ENCODE measurements at regions not wholly inside any gene's neighbourhood (a gene's known extent, or its start where the extent isn't known, plus 50 kb on each side); places are given as distances from the start of the nearest gene placed in this dataset.
A peak's percentile ranks its signal among the peaks of the same experiment; 100 is the strongest.

DNA sequence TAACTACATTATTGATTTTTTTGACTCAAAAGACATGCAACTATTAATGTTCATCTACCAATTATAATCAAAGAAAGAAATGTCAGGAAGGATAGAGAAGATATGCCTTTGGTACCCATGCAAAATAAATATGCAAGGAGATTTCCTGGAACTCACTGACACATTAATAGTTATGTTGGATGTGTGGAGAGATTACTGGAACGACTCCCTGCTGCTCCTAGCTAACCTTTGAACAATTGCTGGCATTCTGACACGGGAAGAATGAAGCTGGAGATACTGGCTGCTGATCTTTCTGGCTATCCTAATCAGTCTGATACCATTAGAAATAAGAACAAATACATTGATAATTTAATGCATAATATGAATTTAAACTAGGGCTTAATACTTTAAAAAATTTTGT, 507.9 kb upstream of the NRG3 start:
- Mint-ChIP-seq H3K27ac (no peak overlapping the region), H3K4me3 (no peak overlapping the region), H3K9me3 (peaks cover 8% of the 10 kb centered on the region), H3K4me1 (ENCODE audit: unreplicated experiment) (no peaks in the 10 kb centered on the region), H3K36me3 (no peaks in the 10 kb centered on the region), H3K27me3 (no peaks in the 10 kb centered on the region)
- TF ChIP-seq, protein P1, sequence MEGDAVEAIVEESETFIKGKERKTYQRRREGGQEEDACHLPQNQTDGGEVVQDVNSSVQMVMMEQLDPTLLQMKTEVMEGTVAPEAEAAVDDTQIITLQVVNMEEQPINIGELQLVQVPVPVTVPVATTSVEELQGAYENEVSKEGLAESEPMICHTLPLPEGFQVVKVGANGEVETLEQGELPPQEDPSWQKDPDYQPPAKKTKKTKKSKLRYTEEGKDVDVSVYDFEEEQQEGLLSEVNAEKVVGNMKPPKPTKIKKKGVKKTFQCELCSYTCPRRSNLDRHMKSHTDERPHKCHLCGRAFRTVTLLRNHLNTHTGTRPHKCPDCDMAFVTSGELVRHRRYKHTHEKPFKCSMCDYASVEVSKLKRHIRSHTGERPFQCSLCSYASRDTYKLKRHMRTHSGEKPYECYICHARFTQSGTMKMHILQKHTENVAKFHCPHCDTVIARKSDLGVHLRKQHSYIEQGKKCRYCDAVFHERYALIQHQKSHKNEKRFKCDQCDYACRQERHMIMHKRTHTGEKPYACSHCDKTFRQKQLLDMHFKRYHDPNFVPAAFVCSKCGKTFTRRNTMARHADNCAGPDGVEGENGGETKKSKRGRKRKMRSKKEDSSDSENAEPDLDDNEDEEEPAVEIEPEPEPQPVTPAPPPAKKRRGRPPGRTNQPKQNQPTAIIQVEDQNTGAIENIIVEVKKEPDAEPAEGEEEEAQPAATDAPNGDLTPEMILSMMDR (conservative IDR thresholded peaks at IDR 0.05): no peak
- DNase-seq (ENCODE audit: extremely low spot score, unreplicated experiment): no peak

DNA sequence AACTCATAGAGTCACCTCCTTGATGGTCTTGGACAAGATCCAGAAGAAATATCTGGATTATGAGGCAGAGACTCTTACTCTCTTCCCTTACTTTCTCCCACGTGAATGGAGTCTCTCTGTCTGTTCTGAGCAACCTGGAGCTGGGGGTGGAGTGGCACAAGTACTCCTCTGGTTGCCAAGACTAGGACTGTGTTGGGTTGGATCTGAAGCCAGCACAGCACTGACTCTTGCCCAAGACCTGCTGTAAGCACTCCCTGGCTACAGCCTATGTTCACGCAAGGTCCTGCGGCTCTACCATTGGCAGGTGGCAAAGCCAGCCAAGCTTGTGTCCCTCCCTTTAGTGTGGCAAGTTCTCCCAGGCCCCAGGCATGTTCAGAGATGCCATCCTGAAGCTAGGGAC, 488.2 kb upstream of the NRG3 start:
- DNase-seq (ENCODE audit: extremely low spot score, unreplicated experiment): no peak
- H3K4me1 Mint-ChIP-seq (ENCODE audit: unreplicated experiment): no peaks in the 10 kb centered on the region
- TF ChIP-seq, protein P1 (conservative IDR thresholded peaks at IDR 0.05): no peak
- peaks cover 3% of the 10 kb centered on the region for H3K27me3 Mint-ChIP-seq
- H3K4me3 Mint-ChIP-seq: no peak overlapping the region
- H3K27ac Mint-ChIP-seq: no peak overlapping the region
- no peaks in the 10 kb centered on the region for H3K36me3 Mint-ChIP-seq
- H3K9me3 Mint-ChIP-seq: no peaks in the 10 kb centered on the region

DNA sequence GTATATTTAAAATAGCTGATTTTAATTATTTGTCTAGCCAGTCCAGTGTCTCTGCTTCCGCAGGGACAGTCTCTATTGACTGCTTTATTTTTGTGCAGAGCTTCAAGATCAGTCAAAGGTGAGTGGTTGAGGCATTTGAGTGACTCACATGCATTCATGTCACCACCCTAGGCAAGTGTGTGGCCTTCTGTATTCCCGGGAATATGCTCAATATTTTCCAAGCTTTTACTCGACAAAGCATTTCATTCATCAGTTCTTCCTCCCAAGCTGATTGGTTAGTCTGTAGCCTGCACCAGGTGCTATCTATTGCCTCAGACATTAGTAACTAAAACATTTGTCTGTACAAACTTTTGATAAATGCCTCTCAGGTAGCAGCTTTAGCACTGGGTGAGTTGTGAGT, 471.5 kb upstream of the NRG3 start:
- no peaks in the 10 kb centered on the region for H3K4me1 Mint-ChIP-seq (ENCODE audit: unreplicated experiment)
- no peaks in the 10 kb centered on the region for H3K36me3 Mint-ChIP-seq
- no peaks in the 10 kb centered on the region for H3K9me3 Mint-ChIP-seq
- H3K27ac Mint-ChIP-seq: no peak overlapping the region
- H3K27me3 Mint-ChIP-seq: no peaks in the 10 kb centered on the region
- TF ChIP-seq, protein P1 (conservative IDR thresholded peaks at IDR 0.05): no peak
- no peak overlapping the region for H3K4me3 Mint-ChIP-seq
- no peak for DNase-seq (ENCODE audit: extremely low spot score, unreplicated experiment)

DNA sequence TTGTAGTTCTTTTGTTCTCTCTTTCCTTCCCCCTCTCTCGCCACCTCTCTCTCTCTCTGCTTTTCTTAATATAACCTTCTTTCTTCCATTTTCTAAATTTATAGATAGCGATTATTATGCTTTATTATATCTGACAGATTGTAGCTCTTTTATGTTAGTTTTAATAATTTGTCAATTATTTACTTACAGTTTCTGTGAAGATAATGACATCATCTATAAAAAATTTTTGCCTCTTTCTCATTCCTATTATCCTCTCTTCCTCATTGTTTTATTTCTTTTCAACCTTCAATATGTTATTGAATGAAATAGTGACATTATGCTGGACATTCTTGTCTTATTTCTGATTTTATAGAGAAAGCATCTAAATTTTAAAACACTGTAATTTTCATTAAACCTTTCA, 469.6 kb upstream of the NRG3 start:
- TF ChIP-seq, protein P1 (conservative IDR thresholded peaks at IDR 0.05): no peak
- no peak for DNase-seq (ENCODE audit: extremely low spot score, unreplicated experiment)
- no peak overlapping the region for H3K27ac Mint-ChIP-seq
- H3K9me3 Mint-ChIP-seq: no peaks in the 10 kb centered on the region
- no peaks in the 10 kb centered on the region for H3K27me3 Mint-ChIP-seq
- H3K36me3 Mint-ChIP-seq: no peaks in the 10 kb centered on the region
- no peak overlapping the region for H3K4me3 Mint-ChIP-seq
- no peaks in the 10 kb centered on the region for H3K4me1 Mint-ChIP-seq (ENCODE audit: unreplicated experiment)

DNA sequence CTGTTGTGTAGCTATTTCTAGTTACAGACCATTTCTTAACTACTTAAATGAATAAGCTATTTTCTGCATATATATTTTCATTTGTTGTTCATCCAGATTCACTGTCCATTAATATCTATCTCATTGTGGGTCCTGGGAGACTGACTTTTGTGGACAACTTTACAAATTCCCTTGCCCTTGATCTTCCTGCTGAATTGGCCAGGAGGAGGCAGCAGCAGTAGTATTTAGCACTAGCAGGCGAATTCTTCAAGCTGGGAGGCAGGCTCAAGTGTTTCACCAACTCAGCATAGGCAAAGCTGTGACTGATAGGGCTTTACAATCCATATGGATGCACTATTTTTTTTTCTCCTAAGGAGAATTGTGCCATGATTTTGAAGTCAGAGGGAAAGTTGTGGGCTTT, 461.0 kb upstream of the NRG3 start:
- H3K4me1 Mint-ChIP-seq (ENCODE audit: unreplicated experiment): no peaks in the 10 kb centered on the region
- H3K27me3 Mint-ChIP-seq: no peaks in the 10 kb centered on the region
- no peak overlapping the region for H3K4me3 Mint-ChIP-seq
- no peak overlapping the region for H3K27ac Mint-ChIP-seq
- no peaks in the 10 kb centered on the region for H3K9me3 Mint-ChIP-seq
- TF ChIP-seq, protein P1 (conservative IDR thresholded peaks at IDR 0.05): peak; percentile 67
- no peak for DNase-seq (ENCODE audit: extremely low spot score, unreplicated experiment)
- no peaks in the 10 kb centered on the region for H3K36me3 Mint-ChIP-seq

DNA sequence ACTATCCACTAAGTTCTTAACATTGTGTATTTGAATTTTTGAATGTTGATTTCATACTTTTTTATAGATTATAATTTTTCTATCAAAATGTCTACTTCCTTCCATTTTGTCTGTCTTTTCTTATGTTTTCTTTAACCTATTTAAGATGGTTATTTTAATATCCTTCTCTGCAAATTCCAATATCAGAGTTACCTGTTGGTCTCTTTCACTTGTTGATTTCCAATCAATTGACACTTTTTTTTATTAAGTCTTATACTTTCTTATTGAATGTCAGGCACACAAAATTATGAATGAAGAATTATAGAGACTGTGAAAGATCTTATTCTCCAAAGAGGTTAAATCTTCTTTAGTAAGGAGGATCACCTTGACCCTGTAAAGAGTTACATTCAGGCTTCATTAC, 448.3 kb upstream of the NRG3 start:
- DNase-seq (ENCODE audit: extremely low spot score, unreplicated experiment): no peak
- TF ChIP-seq, protein P1 (conservative IDR thresholded peaks at IDR 0.05): no peak
- H3K36me3 Mint-ChIP-seq: no peaks in the 10 kb centered on the region
- H3K4me1 Mint-ChIP-seq (ENCODE audit: unreplicated experiment): no peaks in the 10 kb centered on the region
- H3K4me3 Mint-ChIP-seq: no peak overlapping the region
- H3K27ac Mint-ChIP-seq: no peak overlapping the region
- H3K27me3 Mint-ChIP-seq: no peaks in the 10 kb centered on the region
- no peaks in the 10 kb centered on the region for H3K9me3 Mint-ChIP-seq

All from type B pancreatic cell (in vitro differentiated cells).